ENCODE measurements at regions not wholly inside any gene's neighbourhood (a gene's known extent, or its start where the extent isn't known, plus 50 kb on each side); places are given as distances from the start of the nearest gene placed in this dataset.

GRCh38 chr13:70362820-70363570 lies 254.7 kb upstream of the KLHL1 start:
- DNase-seq, result no peak

GRCh38 chr13:70357031-70357430 lies 248.8 kb upstream of the KLHL1 start:
- DNase-seq, result no peak

GRCh38 chr13:70353096-70353495 lies 244.8 kb upstream of the KLHL1 start:
- DNase-seq, result no peak

GRCh38 chr13:70347947-70348620 lies 239.8 kb upstream of the KLHL1 start:
- DNase-seq, result no peak

GRCh38 chr13:70339738-70340137 lies 231.5 kb upstream of the KLHL1 start:
- DNase-seq, result no peak

- no peak for DNase-seq
Measured at GRCh38 chr13:70338609-70339008, 230.4 kb upstream of the KLHL1 start.

- DNase-seq, result no peak
Measured at GRCh38 chr13:70336866-70337265, 228.6 kb upstream of the KLHL1 start.

- no peak for DNase-seq
Measured at GRCh38 chr13:70333752-70334151, 225.5 kb upstream of the KLHL1 start.

- no peak for DNase-seq
Measured at GRCh38 chr13:70330697-70331361, 222.6 kb upstream of the KLHL1 start.

- no peak for DNase-seq
Measured at GRCh38 chr13:70324519-70324918, 216.3 kb upstream of the KLHL1 start.

- DNase-seq, result no peak
Measured at GRCh38 chr13:70311191-70311590, 202.9 kb upstream of the KLHL1 start.

- no peak for DNase-seq
Measured at GRCh38 chr13:70310396-70311119, 202.3 kb upstream of the KLHL1 start.

- no peak for DNase-seq
Measured at GRCh38 chr13:70297189-70297616, 189.0 kb upstream of the KLHL1 start.

- DNase-seq, result no peak
Measured at GRCh38 chr13:70284371-70284770, 176.1 kb upstream of the KLHL1 start.

GRCh38 chr13:70275841-70276240 lies 167.6 kb upstream of the KLHL1 start:
- DNase-seq, result no peak

GRCh38 chr13:70255406-70255991 lies 147.2 kb upstream of the KLHL1 start:
- DNase-seq, result no peak

GRCh38 chr13:70253834-70254233 lies 145.6 kb upstream of the KLHL1 start:
- no peak for DNase-seq

GRCh38 chr13:70253411-70253810 lies 145.2 kb upstream of the KLHL1 start:
- no peak for DNase-seq

- no peak for DNase-seq
Measured at GRCh38 chr13:70249332-70250064, 141.2 kb upstream of the KLHL1 start.

GRCh38 chr13:70237131-70237530 lies 128.9 kb upstream of the KLHL1 start:
- no peak for DNase-seq

- DNase-seq, result no peak
Measured at GRCh38 chr13:70235565-70235964, 127.3 kb upstream of the KLHL1 start.

- no peak for DNase-seq
Measured at GRCh38 chr13:70223911-70224310, 115.7 kb upstream of the KLHL1 start.

Measured in activated CD4-positive, alpha-beta T cell treated with anti-CD3 and anti-CD28 coated beads for 48 hours (primary cell).